G401.6 (cell line): ENCODE measurements at regions not wholly inside any gene's neighbourhood (a gene's known extent, or its start where the extent isn't known, plus 50 kb on each side); places are given as distances from the start of the nearest gene placed in this dataset.

Source experiments
- FAIRE-seq: peaks from 2 replicates; lab custom pipeline; 2012; peaks lifted over from hg19 to GRCh38; lab: Jason Lieb, UNC

- FAIRE-seq, result no peak
Observed at GRCh38 chr1:90402893-90403849, 313.9 kb downstream of the BARHL2 start.

DNA sequence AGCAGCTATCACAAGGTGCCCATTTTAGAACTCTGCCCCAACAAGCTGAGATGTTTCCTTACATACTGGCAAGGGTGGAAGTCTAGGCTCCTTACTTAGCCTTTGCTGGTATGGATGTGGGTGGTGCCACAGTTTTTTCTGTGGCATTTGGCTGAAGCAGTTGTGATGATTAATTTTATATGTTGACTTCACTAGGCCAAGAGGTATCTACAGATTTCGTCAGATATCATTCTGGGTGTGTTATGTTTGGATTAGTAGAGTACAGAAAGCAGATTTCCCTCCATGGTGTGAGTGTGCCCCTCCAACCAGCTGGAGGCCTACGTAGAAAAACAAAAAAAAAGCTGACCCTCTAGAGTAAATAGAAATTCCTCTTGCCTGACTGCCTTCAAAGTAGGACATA is 317.0 kb downstream of the BARHL2 start:
- FAIRE-seq, result no peak

GRCh38 chr1:90396917-90397316 is 320.2 kb downstream of the BARHL2 start:
- FAIRE-seq, result no peak

- no peak for FAIRE-seq
Observed at GRCh38 chr1:90394247-90394646, 322.9 kb downstream of the BARHL2 start.

DNA sequence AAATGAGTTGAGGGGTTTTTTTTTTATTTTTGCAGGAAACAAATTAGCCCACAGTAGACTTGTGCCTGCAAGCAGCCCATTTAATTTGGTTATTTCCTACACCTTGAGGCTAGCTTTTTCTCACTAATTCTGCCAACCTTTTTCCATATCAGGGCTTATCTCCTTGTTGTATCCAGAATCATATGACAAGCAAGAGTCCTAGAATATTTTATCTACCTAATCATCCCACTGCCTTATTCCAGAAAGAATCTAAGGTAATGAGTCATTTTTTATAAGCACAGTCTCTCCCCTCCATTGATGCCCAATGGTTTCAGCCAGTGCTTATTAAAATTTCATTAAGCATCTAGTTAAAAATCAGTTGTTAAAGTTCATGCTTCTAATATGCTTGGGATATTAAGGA is 324.1 kb downstream of the BARHL2 start:
- no peak for FAIRE-seq

- FAIRE-seq, result no peak
Observed at GRCh38 chr1:90391126-90391525, 326.0 kb downstream of the BARHL2 start.

DNA sequence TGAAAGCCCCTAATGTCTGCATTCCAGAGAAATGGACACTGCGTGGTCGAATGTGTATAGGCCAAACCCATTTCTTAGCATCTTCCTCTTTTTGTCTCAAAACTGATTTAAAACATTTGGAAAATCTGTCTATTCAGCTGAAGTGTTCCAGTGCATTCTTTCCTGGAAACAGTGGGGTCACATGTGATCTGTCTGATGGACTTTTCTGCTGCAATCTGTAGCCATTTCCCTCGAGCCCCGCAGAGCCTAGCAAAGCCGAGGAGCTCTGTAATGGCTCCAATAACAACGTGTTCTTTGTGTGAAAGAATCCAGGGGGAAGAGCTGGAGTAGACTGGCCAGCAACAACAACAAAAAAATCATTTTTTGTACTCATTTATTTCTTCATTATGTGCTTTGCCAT is 329.3 kb downstream of the BARHL2 start:
- no peak for FAIRE-seq

DNA sequence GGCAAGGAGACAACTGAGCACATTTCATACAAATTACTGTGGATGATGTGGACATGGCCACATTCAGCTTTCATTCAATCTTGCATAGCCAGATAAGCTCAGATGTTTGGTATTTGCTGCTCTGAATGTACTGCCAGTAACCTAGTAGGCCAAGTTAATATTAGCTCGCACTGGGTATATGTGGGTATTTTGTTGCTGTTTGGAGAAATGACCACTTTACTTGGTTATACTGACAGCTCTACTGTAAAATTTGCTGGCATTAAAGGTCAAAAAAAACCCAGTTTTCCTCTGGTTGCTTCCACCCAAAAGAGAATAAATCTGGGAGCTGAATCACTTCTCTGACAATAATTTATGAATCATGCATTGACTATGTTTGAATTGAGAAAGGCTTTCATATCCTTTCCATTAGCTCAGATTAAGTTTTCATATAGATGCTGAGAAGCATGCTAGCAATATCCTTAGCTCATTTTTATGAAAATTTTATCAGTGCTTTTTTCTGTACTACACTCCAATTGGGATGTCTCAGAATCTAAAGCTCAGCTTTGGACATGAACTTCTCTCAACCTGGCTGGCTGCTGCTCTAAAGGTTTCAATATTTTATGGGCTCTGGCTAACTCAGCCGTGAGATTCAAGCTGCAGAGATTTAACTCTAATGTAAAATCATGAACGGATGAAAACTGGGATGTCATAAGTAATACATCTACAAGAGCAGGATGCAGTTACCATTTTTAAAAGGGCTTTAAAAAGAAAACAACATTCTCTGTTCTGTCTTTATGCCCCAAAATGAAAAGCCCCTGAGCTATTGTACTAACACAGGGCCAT is 330.0 kb downstream of the BARHL2 start:
- FAIRE-seq, result no peak

DNA sequence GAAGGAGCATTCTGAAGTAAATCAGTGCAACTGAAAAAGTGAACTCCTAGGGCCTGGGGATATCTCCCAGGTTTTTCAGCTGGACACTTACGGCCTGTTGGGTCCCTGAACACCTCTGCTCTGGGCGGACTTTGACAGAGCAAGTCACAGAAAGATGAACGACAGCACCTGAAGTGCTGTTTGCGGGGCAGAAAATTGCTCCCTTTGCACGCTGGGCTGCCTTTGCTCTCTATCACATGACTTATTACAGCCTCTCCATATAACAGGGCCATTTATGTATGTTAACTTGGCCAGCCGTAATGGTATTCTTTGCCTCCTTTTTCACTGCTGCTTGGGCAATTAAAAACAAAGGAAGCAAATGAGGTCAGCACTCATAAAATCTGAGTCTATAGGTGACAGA is 332.9 kb downstream of the BARHL2 start:
- no peak for FAIRE-seq

GRCh38 chr1:90382161-90382560 is 334.9 kb downstream of the BARHL2 start:
- no peak for FAIRE-seq

- FAIRE-seq, result no peak
Observed at GRCh38 chr1:90381598-90381997, 335.5 kb downstream of the BARHL2 start.

DNA sequence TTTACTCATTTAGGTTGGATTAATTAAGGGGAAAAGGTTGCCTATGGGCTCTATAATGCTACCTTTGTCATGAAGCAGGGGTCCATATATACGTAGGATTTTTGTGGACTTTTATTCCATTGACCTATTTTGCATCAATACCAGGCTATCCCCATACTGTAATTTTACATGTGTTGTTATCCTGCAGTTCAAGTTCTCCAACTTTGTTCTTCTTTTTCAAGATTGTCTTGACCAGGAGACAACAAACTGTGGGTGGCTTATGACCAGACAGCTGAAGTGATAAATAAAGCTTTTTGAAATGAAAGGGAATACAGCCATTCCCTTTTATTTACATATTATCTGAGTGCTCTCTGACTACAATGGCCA is 345.7 kb downstream of the BARHL2 start:
- FAIRE-seq, result no peak

- FAIRE-seq, result no peak
Observed at GRCh38 chr1:90370686-90371447, 346.2 kb downstream of the BARHL2 start.

GRCh38 chr1:90362163-90362562 is 354.9 kb downstream of the BARHL2 start:
- FAIRE-seq, result no peak

GRCh38 chr1:90361026-90361425 is 356.1 kb downstream of the BARHL2 start:
- no peak for FAIRE-seq

- no peak for FAIRE-seq
Observed at GRCh38 chr1:90359994-90360393, 357.1 kb downstream of the BARHL2 start.

DNA sequence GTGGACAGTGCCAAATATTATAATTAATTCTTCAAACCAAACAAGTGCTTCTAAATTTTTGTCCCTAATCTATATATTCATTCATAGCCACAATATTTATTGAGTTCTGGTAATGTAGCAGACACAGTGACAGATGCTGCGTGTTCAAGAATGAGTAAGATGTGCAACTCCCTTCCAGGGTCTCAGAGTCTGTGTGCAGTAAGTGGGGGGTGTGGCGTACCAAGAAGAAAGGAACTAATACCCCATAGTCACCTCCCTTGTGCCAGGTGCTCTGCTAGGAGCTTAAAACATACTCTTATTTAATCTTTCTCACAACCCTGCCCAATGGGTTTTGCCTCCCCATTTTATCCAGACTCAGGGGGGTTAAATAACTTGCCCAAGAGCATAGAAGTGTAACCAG is 358.7 kb downstream of the BARHL2 start:
- no peak for FAIRE-seq

DNA sequence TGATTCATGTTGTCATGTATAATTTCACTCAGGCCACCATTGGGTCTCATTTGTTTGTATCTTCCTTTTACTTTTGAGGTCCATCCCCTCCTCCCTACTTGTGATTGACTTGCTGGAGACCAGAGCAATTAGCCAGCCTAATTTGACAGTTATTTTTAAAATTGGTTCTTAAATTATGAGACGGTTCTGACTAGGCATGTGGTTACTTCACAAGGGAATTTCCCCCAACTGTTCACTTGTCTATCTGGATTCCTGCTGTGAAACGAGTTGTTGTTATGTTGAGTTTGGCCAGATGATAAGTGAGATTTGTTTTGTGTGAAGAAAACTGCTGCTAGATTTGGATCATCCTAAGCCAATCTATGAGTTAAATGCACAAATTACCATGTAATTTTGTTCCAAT is 359.1 kb downstream of the BARHL2 start:
- no peak for FAIRE-seq

- FAIRE-seq, result no peak
Observed at GRCh38 chr1:90356991-90357390, 360.1 kb downstream of the BARHL2 start.

- no peak for FAIRE-seq
Observed at GRCh38 chr1:90356101-90356500, 361.0 kb downstream of the BARHL2 start.

- no peak for FAIRE-seq
Observed at GRCh38 chr1:90354704-90355103, 359.8 kb downstream of the ZNF326 start.

DNA sequence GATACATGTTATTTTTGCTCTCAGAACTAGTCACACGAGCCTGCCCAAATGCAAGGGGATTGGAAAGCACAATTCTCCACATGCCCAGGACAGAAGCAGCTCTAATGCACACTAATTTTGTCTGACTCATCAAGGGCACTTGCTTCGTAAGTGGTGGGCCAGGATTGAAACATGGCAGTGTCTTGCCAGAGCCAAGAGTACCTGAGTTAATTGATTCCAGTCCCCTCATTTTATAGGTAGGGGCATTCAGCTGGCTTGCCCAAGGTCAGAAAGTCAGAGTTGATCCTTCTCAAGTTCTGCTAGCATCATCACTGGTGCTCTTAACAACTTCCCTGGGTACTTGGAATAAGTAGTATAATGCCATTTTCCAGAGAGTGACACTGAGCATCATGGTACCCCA is 356.1 kb downstream of the ZNF326 start:
- no peak for FAIRE-seq

GRCh38 chr1:90349510-90349909 is 354.6 kb downstream of the ZNF326 start:
- no peak for FAIRE-seq
